DOHH2 (cell line): ENCODE measurements at regions not wholly inside any gene's neighbourhood (a gene's known extent, or its start where the extent isn't known, plus 50 kb on each side); places are given as distances from the start of the nearest gene placed in this dataset.

Source experiments
- H3F3A ChIP-seq: fragments of 200-600 bp; sonication (generic), shearing (Covaris generic); 2 replicates; pipeline ENCODE4 v1.6.0; 2016; ENCODE audit warnings: antibody characterized with exemption, mild to moderate bottlenecking; ENCODE audit not compliant: control insufficient read depth, insufficient read depth
- H3K27ac ChIP-seq: fragments of 200-600 bp; sonication (generic); 2 replicates; pipeline ENCODE4 v1.5.1; 2014; ENCODE audit warnings: low read depth, mild to moderate bottlenecking, low read length, moderate library complexity
- H3K27me3 ChIP-seq: fragments of 200-600 bp; sonication (generic); 2 replicates; pipeline ENCODE4 v1.6.1; 2014; ENCODE audit warnings: mild to moderate bottlenecking, low read length, mixed read lengths; ENCODE audit not compliant: control insufficient read depth
- H3K36me3 ChIP-seq: fragments of 200-600 bp; sonication (generic); 2 replicates; pipeline ENCODE4 v1.6.1; 2014; ENCODE audit warnings: mild to moderate bottlenecking, low read length, moderate library complexity, mixed read lengths; ENCODE audit not compliant: control insufficient read depth
- H3K4me1 ChIP-seq: fragments of 200-600 bp; sonication (generic); 2 replicates; pipeline ENCODE4 v1.6.1; 2014; ENCODE audit warnings: mild to moderate bottlenecking, low read length, mixed read lengths; ENCODE audit not compliant: control insufficient read depth
- H3K4me2 ChIP-seq: fragments of 200-600 bp; sonication (generic); 2 replicates; pipeline ENCODE4 v1.6.0; 2014; ENCODE audit warnings: mild to moderate bottlenecking, low read length, moderate library complexity
- H3K4me3 ChIP-seq: fragments of 200-600 bp; sonication (generic); 2 replicates; pipeline ENCODE4 v1.5.1; 2014; ENCODE audit warnings: mild to moderate bottlenecking, low read length, mixed read lengths
- H3K79me2 ChIP-seq: fragments of 200-600 bp; sonication (generic); 2 replicates; pipeline ENCODE4 v1.6.1; 2014; ENCODE audit warnings: mild to moderate bottlenecking, low read length, mixed read lengths; ENCODE audit not compliant: control insufficient read depth
- H3K9me2 ChIP-seq: fragments of 200-600 bp; sonication (generic); replicated peaks from 2 replicates; pipeline ENCODE4 v1.6.1; 2014; ENCODE audit warnings: mild to moderate bottlenecking, low read length, mixed read lengths; ENCODE audit not compliant: control insufficient read depth
- H3K9me3 ChIP-seq: fragments of 200-600 bp; sonication (generic); 2 replicates; pipeline ENCODE4 v1.6.1; 2014; ENCODE audit warnings: antibody characterized with exemption, low read length, mixed read lengths; ENCODE audit not compliant: control insufficient read depth, insufficient read depth
- H4K20me1 ChIP-seq: fragments of 200-600 bp; sonication (generic); 2 replicates; pipeline ENCODE4 v1.6.0; 2014; ENCODE audit warnings: low read depth, mild to moderate bottlenecking, antibody characterized with exemption, low read length, moderate library complexity; ENCODE audit not compliant: control insufficient read depth, insufficient read depth
- CTCF ChIP-seq: fragments of 200-600 bp; sonication (generic); IDR thresholded peaks from one replicate; pipeline ENCODE4 v1.5.1; 2014; ENCODE audit warnings: antibody characterized with exemption, mild to moderate bottlenecking, low read depth, low read length; ENCODE audit not compliant: poor library complexity, severe bottlenecking
- EZH2phosphoT487 ChIP-seq: fragments of 200-600 bp; sonication (generic); IDR thresholded peaks from 2 replicates; pipeline ENCODE4 v1.6.1; 2017; ENCODE audit warnings: borderline replicate concordance, mild to moderate bottlenecking, antibody characterized with exemption, low read length, moderate library complexity, mixed read lengths

- Histone ChIP-seq H3K9me2 (no peaks in the 10 kb centered on the region), H3K4me3 (no peak overlapping the region), H4K20me1 (no peaks in the 10 kb centered on the region), H3K27ac (no peak overlapping the region), H3K79me2 (no peaks in the 10 kb centered on the region), H3K4me2 (no peak overlapping the region), H3K27me3 (no peaks in the 10 kb centered on the region), H3K36me3 (no peaks in the 10 kb centered on the region), H3K9me3 (no peaks in the 10 kb centered on the region), H3F3A (no peaks in the 10 kb centered on the region), H3K4me1 (no peaks in the 10 kb centered on the region)
- TF ChIP-seq EZH2phosphoT487 (no peak), CTCF (no peak)
Measured at GRCh38 chr17:68665373-68665772, 64.2 kb upstream of the FAM20A start.

GRCh38 chr17:68662479-68662878, 61.3 kb upstream of the FAM20A start:
- no peak overlapping the region for H3K4me3 ChIP-seq
- no peaks in the 10 kb centered on the region for H4K20me1 ChIP-seq
- H3F3A ChIP-seq = no peaks in the 10 kb centered on the region
- H3K79me2 ChIP-seq = no peaks in the 10 kb centered on the region
- TF ChIP-seq CTCF = no peak
- no peak for TF ChIP-seq EZH2phosphoT487
- no peaks in the 10 kb centered on the region for H3K9me3 ChIP-seq
- no peaks in the 10 kb centered on the region for H3K27me3 ChIP-seq
- H3K36me3 ChIP-seq = no peaks in the 10 kb centered on the region
- no peaks in the 10 kb centered on the region for H3K4me1 ChIP-seq
- H3K27ac ChIP-seq = no peak overlapping the region
- no peak overlapping the region for H3K4me2 ChIP-seq
- no peaks in the 10 kb centered on the region for H3K9me2 ChIP-seq

GRCh38 chr17:68662037-68662432, 60.9 kb upstream of the FAM20A start:
- H3K27me3 ChIP-seq = no peaks in the 10 kb centered on the region
- H3K9me3 ChIP-seq = no peaks in the 10 kb centered on the region
- TF ChIP-seq EZH2phosphoT487 = no peak
- TF ChIP-seq CTCF = no peak
- no peaks in the 10 kb centered on the region for H3K79me2 ChIP-seq
- H3K9me2 ChIP-seq = no peaks in the 10 kb centered on the region
- no peak overlapping the region for H3K27ac ChIP-seq
- no peaks in the 10 kb centered on the region for H4K20me1 ChIP-seq
- no peaks in the 10 kb centered on the region for H3K4me1 ChIP-seq
- no peaks in the 10 kb centered on the region for H3K36me3 ChIP-seq
- H3F3A ChIP-seq = no peaks in the 10 kb centered on the region
- no peak overlapping the region for H3K4me2 ChIP-seq
- no peak overlapping the region for H3K4me3 ChIP-seq
